VCaP (cell line): ENCODE measurements at regions not wholly inside any gene's neighbourhood (a gene's known extent, or its start where the extent isn't known, plus 50 kb on each side); places are given as distances from the start of the nearest gene placed in this dataset.

Source experiments
- H3K27ac ChIP-seq: fragments of 450-650 bp; 2 replicates; pipeline ENCODE4 v1.5.1; 2017
- CTCF ChIP-seq: fragments of 450-650 bp; conservative IDR thresholded peaks from 2 replicates; pipeline ENCODE4 v1.5.1; 2017; ENCODE audit warnings: mild to moderate bottlenecking, moderate library complexity

DNA sequence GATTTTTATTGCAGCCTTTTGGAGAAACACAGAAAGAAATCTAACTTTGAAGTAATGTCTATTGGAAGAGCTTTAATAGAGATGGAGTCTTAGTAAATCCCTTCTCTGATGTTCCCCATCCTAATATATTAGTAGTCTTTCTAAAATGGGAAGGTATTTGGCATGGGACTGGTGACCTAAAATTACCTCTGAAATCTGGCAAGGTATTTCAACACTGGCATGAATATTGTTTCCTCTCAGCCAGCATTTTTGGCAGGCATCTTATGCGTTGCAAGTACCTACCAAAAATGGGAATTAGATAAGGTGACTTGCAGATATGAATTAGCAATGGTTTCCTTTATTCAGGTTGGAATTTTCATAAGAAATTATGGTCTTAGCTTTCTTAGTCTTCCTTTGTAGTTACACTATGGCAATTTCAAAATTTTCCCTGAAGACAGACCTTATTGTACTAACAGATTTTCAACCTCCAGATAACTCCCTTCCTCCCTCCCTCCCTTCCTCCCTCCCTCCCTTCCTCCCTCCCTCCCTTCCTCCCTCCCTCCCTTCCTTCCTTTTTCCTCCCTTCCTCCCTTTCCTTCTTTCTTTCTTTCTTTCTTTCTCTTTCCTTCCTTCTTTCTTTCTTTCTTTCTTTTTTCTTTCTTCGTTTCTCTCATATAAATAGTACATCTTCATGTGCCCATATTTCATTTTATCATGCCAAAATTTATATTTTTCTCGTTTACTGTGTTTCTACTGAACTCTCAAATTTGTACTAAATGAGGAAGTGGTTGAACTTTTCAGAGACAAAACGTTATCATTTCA, 168.2 kb upstream of the KCNMB2 start:
- H3K27ac ChIP-seq = peak overlapping the region; percentile 72
- no peak for TF ChIP-seq CTCF

DNA sequence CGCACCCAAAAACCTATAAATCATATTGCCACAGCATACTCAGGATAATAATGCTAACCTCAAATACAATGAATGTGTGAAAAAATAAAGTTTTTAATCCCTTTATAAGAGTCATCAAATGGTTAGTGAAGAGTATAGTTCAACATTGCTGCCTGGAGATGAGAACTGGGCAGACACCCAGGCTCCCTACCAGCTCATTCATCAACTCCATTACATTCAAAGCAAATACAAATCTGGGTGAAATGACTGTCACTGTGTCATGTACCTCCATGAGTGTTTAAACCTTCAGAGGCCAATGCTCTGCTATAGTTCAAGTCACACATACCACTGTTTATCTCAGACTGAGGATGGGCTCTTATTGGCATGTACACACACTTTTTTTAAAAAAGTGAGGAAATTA, 167.2 kb upstream of the KCNMB2 start:
- peak overlapping the region; percentile 72 for H3K27ac ChIP-seq
- no peak for TF ChIP-seq CTCF

DNA sequence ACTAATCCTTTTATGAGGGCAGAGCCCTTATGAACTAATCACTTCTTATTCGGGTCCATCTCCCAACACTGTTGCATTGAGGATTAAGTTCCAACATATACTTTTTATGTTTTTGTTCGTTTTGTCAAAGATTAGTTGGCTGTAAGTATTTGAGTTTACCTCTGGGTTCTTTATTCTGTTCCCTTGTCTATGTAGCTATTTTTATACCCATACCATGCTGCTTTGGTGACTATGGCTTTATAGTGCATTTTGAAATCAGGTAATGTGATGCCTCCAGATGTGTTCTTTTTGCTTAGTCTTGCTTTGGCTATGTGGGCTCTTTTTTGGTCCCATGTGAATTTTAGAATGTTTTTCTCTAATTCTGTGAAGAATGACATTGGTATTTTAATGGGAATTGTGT, 166.4 kb upstream of the KCNMB2 start:
- peak overlapping the region; percentile 72; the same call in 1 of the 2 replicates for H3K27ac ChIP-seq
- no peak for TF ChIP-seq CTCF

GRCh38 chr3:178370387-178370786, 165.8 kb upstream of the KCNMB2 start:
- H3K27ac ChIP-seq = no peak overlapping the region
- no peak for TF ChIP-seq CTCF

DNA sequence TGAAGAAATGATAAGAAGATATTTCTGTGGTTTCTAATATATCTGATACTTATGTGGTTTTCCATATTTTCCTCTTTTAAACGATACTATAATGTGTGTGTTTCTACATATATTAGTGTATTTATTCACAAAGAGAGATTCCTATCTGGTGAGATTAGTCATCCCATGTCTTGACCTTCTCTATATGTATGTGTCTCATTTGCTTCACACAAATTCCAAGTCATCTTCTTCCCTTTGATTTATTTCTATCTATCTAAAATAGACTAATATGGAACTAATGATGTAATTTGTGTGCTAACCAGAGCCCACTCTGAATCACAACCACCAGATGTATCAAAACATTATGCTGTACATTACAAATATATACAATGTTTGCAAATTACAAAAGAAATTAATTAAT, 154.7 kb upstream of the KCNMB2 start:
- TF ChIP-seq CTCF = no peak
- H3K27ac ChIP-seq = peak overlapping the region; percentile 82

DNA sequence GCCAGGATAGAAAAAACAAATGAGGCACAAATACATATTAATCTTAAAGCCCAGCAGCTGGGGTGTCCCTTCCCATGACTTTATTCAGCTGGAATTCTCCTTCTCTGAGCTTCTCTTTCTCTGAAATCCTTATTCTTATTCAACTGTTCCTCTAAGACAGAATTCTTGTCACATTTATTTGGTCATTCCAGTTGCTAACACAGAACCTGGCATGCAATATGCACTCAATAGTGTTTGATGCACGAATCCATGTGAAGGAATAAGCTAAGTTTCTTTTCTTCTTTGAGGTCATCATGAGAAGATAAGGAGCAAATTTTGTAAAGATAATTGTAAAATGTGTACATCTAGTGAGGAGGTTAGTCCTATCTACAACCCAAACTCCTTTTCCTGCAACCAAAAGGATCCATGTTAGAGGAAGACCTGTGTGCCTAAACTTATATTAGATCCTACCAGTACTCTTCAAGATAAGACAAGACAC, 154.2 kb upstream of the KCNMB2 start:
- TF ChIP-seq CTCF = no peak
- H3K27ac ChIP-seq = peak overlapping the region; percentile 82

GRCh38 chr3:178382449-178383061, 153.7 kb upstream of the KCNMB2 start:
- peak overlapping the region; percentile 82 for H3K27ac ChIP-seq

More at GRCh38 chr3:178382449-178383061, 153.7 kb upstream of the KCNMB2 start:
- TF ChIP-seq CTCF = no peak
